CD8-positive, alpha-beta memory T cell (primary cell): ENCODE measurements at regions not wholly inside any gene's neighbourhood (a gene's known extent, or its start where the extent isn't known, plus 50 kb on each side); places are given as distances from the start of the nearest gene placed in this dataset.
"Not testable (repeated sequence)": the region's sequence is repeated elsewhere in the genome, so short reads cannot be mapped to it uniquely, and the experiment has no call there.

ENCODE experiments used
- CTCF ChIA-PET: fragments of 350-600 bp; sonication (Branson Sonifier 250); formaldehyde crosslinking; loops from one replicate; lab custom pipeline; 2021; ENCODE audit warnings: antibody characterized with exemption; lab: Charles Lee
- POLR2A ChIA-PET: fragments of 350-600 bp; sonication (Branson Sonifier 250); formaldehyde crosslinking; loops from one replicate; lab custom pipeline; 2021; ENCODE audit warnings: antibody characterized with exemption; lab: Charles Lee
- DNase-seq, 5 donors: peaks; one replicate each; pipeline versions ENCODE4 v3.0.0 to v3.0.0-alpha.2; 2020 to 2022; ENCODE audit warnings: mixed read lengths in 1 of 5
- H3K27ac ChIP-seq: one replicate; pipeline ENCODE4 v1.7.0; 2013; ENCODE audit warnings: low read depth, mild to moderate bottlenecking, low read length, moderate library complexity
- H3K27me3 ChIP-seq: 2 replicates; pipeline ENCODE4 v1.7.0; 2013; ENCODE audit warnings: low read length, mild to moderate bottlenecking; ENCODE audit not compliant: insufficient read depth, poor library complexity, severe bottlenecking
- H3K36me3 ChIP-seq: 2 replicates; pipeline ENCODE4 v1.7.0; 2013; ENCODE audit warnings: mild to moderate bottlenecking, low read length, moderate library complexity; ENCODE audit not compliant: insufficient read depth
- H3K4me1 ChIP-seq: 2 replicates; pipeline ENCODE4 v1.7.0; 2013; ENCODE audit warnings: mild to moderate bottlenecking, low read length, moderate library complexity; ENCODE audit not compliant: insufficient read depth
- H3K4me3 ChIP-seq: 2 replicates; pipeline ENCODE4 v1.7.0; 2013; ENCODE audit warnings: mild to moderate bottlenecking, low read length
- H3K9me3 ChIP-seq: 2 replicates; pipeline ENCODE4 v1.7.0; 2013; ENCODE audit warnings: mild to moderate bottlenecking, low read length
- H3K27ac Mint-ChIP-seq, 8 donors: one replicate each; pipeline ENCODE4 v1.8.0; 2020 to 2021; ENCODE audit warnings: mixed read lengths in 8 of 8, mild to moderate bottlenecking in 6 of 8, inconsistent platforms in 3 of 8, moderate library complexity in 3 of 8
- H3K27me3 Mint-ChIP-seq, 2 donors: one replicate each; pipeline ENCODE4 v1.8.0; 2020 to 2021; ENCODE audit warnings: mixed read lengths in 2 of 2, mild to moderate bottlenecking in 1 of 2, moderate library complexity in 1 of 2
- H3K36me3 Mint-ChIP-seq, 3 donors: one replicate each; pipeline ENCODE4 v1.8.0; 2020 to 2021; ENCODE audit warnings: mixed read lengths in 3 of 3, inconsistent platforms in 1 of 3, mild to moderate bottlenecking in 1 of 3
- H3K4me1 Mint-ChIP-seq, 3 donors: one replicate each; pipeline ENCODE4 v1.8.0; 2020 to 2021; ENCODE audit warnings: mixed read lengths in 3 of 3, inconsistent platforms in 1 of 3, mild to moderate bottlenecking in 1 of 3
- H3K4me3 Mint-ChIP-seq, 7 donors: one replicate each; pipeline ENCODE4 v1.8.0; 2020 to 2021; ENCODE audit warnings: mixed read lengths in 7 of 7, mild to moderate bottlenecking in 6 of 7, moderate library complexity in 4 of 7, inconsistent platforms in 2 of 7
- H3K9me3 Mint-ChIP-seq, 5 donors: one replicate each; pipeline ENCODE4 v1.8.0; 2020 to 2022; ENCODE audit warnings: mixed read lengths in 5 of 5, mild to moderate bottlenecking in 3 of 5, moderate library complexity in 2 of 5, inconsistent platforms in 1 of 5

DNA sequence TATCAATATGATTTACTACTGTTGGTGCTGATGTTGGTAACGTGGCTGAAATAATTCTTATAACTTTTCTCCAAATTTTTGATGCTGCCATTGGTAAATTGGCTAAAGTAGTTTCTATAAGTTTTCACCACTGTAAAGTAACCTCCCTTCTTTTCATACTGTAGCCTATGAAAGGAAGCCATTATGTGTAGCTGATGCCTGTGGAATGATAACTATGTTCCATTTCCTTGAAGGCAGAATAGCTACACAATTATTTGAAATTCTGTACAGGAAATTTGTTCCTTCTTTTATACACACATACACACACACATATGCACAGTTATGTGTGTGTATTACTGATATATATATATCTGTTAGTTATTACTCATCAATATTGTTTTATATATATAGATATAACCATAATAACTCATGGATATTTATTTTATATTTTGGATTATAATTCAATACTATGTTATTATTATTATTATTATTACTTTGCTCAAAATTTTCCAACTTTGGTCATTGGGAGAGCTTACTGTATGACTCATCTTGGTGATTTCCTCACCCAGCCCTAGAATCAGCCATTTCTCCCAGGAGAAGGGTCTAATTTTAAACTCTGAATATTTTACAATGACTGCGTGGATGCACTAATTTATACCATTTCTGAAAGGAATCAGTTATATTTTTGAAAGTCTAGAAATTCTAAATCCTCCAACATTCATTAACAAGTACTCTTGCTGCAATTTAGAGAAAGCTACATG lies 1677.7 kb downstream of the SUCLG1 start:
- Mint-ChIP-seq H3K36me3 (no peaks in the 10 kb centered on the region), H3K27ac (no peak overlapping the region), H3K9me3 (peaks cover 0 to 35% (median 4%) of the 10 kb centered on the region in 5 donors), H3K4me1 (no peaks in the 10 kb centered on the region), H3K4me3 (no peak overlapping the region), H3K27me3 (no peaks in the 10 kb centered on the region)
- no peaks in the 10 kb centered on the region for H3K36me3 ChIP-seq
- no peak overlapping the region for H3K4me3 ChIP-seq
- ChIA-PET CTCF (no interaction called here), POLR2A (no interaction called here)
- H3K9me3 ChIP-seq: no peaks in the 10 kb centered on the region
- H3K27ac ChIP-seq: no peak overlapping the region
- H3K27me3 ChIP-seq: no peaks in the 10 kb centered on the region
- no peaks in the 10 kb centered on the region for H3K4me1 ChIP-seq
- DNase-seq: no peak

DNA sequence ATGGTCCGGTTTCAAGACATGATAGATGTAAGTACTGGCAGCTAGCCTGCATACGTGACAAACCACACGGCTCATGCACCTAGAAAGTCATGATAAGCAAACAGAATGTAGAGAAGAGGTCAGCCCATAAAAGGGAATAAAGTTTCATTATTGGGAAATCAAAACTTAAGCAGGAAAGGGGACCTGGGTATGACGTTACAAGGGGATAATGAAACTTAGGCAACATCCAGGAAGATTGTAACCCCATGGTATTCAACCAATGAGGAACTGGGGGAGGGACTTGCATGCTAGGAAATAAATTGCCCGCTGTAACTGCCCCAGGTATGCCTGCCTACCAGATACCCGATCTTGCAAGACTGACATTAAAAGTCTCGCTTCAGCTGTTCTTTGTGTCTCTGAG lies 1679.0 kb downstream of the SUCLG1 start:
- ChIA-PET POLR2A (no interaction called here), CTCF (no interaction called here)
- H3K4me3 ChIP-seq: no peak overlapping the region
- H3K27me3 Mint-ChIP-seq: no peaks in the 10 kb centered on the region
- H3K27ac Mint-ChIP-seq: no peak overlapping the region
- no peaks in the 10 kb centered on the region for H3K36me3 Mint-ChIP-seq
- peaks cover 2 to 34% (median 5%) of the 10 kb centered on the region in 5 donors for H3K9me3 Mint-ChIP-seq
- no peak for DNase-seq
- H3K27ac ChIP-seq: no peak overlapping the region
- no peaks in the 10 kb centered on the region for H3K4me1 Mint-ChIP-seq
- no peak overlapping the region for H3K4me3 Mint-ChIP-seq
- no peaks in the 10 kb centered on the region for H3K4me1 ChIP-seq
- no peaks in the 10 kb centered on the region for H3K27me3 ChIP-seq
- no peaks in the 10 kb centered on the region for H3K36me3 ChIP-seq
- no peaks in the 10 kb centered on the region for H3K9me3 ChIP-seq

- H3K27ac ChIP-seq: no peak overlapping the region
- DNase-seq: no peak
- no peaks in the 10 kb centered on the region for H3K9me3 ChIP-seq
- POLR2A ChIA-PET: no interaction called here
- H3K27me3 Mint-ChIP-seq: no peaks in the 10 kb centered on the region
- peaks cover 8 to 43% (median 28%) of the 10 kb centered on the region in 5 donors for H3K9me3 Mint-ChIP-seq
- H3K4me1 Mint-ChIP-seq: no peaks in the 10 kb centered on the region
- H3K4me3 ChIP-seq: no peak overlapping the region
- no peaks in the 10 kb centered on the region for H3K36me3 Mint-ChIP-seq
- no peaks in the 10 kb centered on the region for H3K4me1 ChIP-seq
- no peak overlapping the region for H3K4me3 Mint-ChIP-seq
- CTCF ChIA-PET: no interaction called here
- H3K36me3 ChIP-seq: no peaks in the 10 kb centered on the region
- no peaks in the 10 kb centered on the region for H3K27me3 ChIP-seq
- H3K27ac Mint-ChIP-seq: no peak overlapping the region
These were observed 1706.7 kb downstream of the SUCLG1 start for GRCh38 chr2:82752396-82752795.

DNA sequence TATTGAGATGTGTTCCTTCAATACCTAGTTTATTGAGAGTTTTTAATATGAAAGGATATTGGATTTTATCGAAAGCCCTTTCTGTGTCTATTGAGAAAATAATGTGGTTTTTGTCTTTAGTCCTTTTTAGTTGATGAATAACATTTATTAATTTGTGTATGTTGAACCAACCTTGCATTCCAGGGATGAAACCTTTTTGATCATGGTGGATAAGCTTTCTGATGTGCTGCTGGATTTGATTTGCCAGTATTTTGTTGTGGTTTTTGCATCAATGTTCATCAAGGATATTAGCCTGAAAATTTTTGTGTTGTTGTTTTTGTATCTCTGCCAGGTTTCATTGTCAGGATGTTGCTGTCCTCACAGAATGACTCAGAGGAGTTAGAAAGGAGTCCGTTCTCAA lies 1710.4 kb downstream of the SUCLG1 start:
- Histone ChIP-seq H3K4me1 (no peaks in the 10 kb centered on the region), H3K36me3 (no peaks in the 10 kb centered on the region), H3K9me3 (no peaks in the 10 kb centered on the region), H3K27ac (no peak overlapping the region), H3K4me3 (no peak overlapping the region), H3K27me3 (no peaks in the 10 kb centered on the region)
- Mint-ChIP-seq H3K4me3 (no peak overlapping the region), H3K4me1 (no peaks in the 10 kb centered on the region), H3K36me3 (no peaks in the 10 kb centered on the region), H3K27ac (no peak overlapping the region), H3K27me3 (no peaks in the 10 kb centered on the region), H3K9me3 (peaks cover 9 to 39% (median 28%) of the 10 kb centered on the region in 5 donors)
- DNase-seq: no peak
- ChIA-PET CTCF (no interaction called here), POLR2A (no interaction called here)

- H3K27me3 ChIP-seq: no peaks in the 10 kb centered on the region
- H3K9me3 Mint-ChIP-seq: peaks cover 1 to 32% (median 7%) of the 10 kb centered on the region in 5 donors
- H3K27ac Mint-ChIP-seq: no peak overlapping the region
- no peaks in the 10 kb centered on the region for H3K4me1 ChIP-seq
- ChIA-PET CTCF (no interaction called here), POLR2A (no interaction called here)
- no peaks in the 10 kb centered on the region for H3K36me3 Mint-ChIP-seq
- H3K27me3 Mint-ChIP-seq: no peaks in the 10 kb centered on the region
- no peaks in the 10 kb centered on the region for H3K4me1 Mint-ChIP-seq
- no peak for DNase-seq
- no peaks in the 10 kb centered on the region for H3K36me3 ChIP-seq
- H3K27ac ChIP-seq: no peak overlapping the region
- no peak overlapping the region for H3K4me3 ChIP-seq
- H3K9me3 ChIP-seq: no peaks in the 10 kb centered on the region
- no peak overlapping the region for H3K4me3 Mint-ChIP-seq
These were observed 1718.6 kb downstream of the SUCLG1 start for GRCh38 chr2:82740527-82740926.

GRCh38 chr2:82737965-82738364 lies 1721.1 kb downstream of the SUCLG1 start:
- H3K4me3 Mint-ChIP-seq, H3K27ac ChIP-seq, H3K4me1 Mint-ChIP-seq, H3K36me3 ChIP-seq, H3K4me1 ChIP-seq, H3K27me3 Mint-ChIP-seq, POLR2A ChIA-PET, DNase-seq, H3K36me3 Mint-ChIP-seq, H3K9me3 ChIP-seq, H3K4me3 ChIP-seq, CTCF ChIA-PET, H3K27me3 ChIP-seq, H3K27ac Mint-ChIP-seq: not testable (repeated sequence)
- peaks cover 3 to 33% (median 7%) of the 10 kb centered on the region in 5 donors for H3K9me3 Mint-ChIP-seq

- no peaks in the 10 kb centered on the region for H3K4me1 Mint-ChIP-seq
- no peaks in the 10 kb centered on the region for H3K27me3 Mint-ChIP-seq
- DNase-seq: no peak
- no peaks in the 10 kb centered on the region for H3K9me3 ChIP-seq
- no peak overlapping the region for H3K27ac ChIP-seq
- H3K36me3 ChIP-seq: no peaks in the 10 kb centered on the region
- H3K9me3 Mint-ChIP-seq: peaks cover 6 to 46% (median 11%) of the 10 kb centered on the region in 5 donors
- H3K36me3 Mint-ChIP-seq: no peaks in the 10 kb centered on the region
- ChIA-PET CTCF (no interaction called here), POLR2A (no interaction called here)
- no peaks in the 10 kb centered on the region for H3K27me3 ChIP-seq
- H3K4me3 ChIP-seq: no peak overlapping the region
- no peaks in the 10 kb centered on the region for H3K4me1 ChIP-seq
- H3K27ac Mint-ChIP-seq: no peak overlapping the region
- H3K4me3 Mint-ChIP-seq: no peak overlapping the region
These were observed 1723.7 kb downstream of the SUCLG1 start for GRCh38 chr2:82735336-82735735.

DNA sequence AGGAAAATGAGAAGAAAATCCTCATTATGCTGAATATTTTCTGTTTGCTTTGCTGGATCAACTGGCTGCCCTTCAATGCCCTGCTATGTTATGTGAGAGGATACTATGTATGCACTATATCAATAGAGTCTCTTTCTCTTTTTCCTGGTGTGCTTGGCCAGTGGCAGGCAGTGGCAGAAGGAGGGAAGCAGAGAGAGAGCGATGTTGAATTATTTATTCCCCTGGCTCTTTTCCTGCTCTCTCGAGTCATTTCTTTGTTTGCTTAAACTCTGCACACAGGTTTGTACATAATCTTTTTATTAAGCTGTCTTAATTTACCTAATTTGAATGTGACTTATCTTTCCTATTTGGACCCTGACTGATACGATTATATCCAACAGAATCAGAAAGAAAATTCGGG lies 1727.3 kb downstream of the SUCLG1 start:
- no peak overlapping the region for H3K4me3 ChIP-seq
- no peaks in the 10 kb centered on the region for H3K27me3 ChIP-seq
- H3K4me1 ChIP-seq: no peaks in the 10 kb centered on the region
- DNase-seq: no peak
- ChIA-PET CTCF (no interaction called here), POLR2A (no interaction called here)
- H3K27me3 Mint-ChIP-seq: no peaks in the 10 kb centered on the region
- peaks cover 10 to 48% (median 16%) of the 10 kb centered on the region in 5 donors for H3K9me3 Mint-ChIP-seq
- no peak overlapping the region for H3K4me3 Mint-ChIP-seq
- no peaks in the 10 kb centered on the region for H3K36me3 ChIP-seq
- H3K9me3 ChIP-seq: no peaks in the 10 kb centered on the region
- no peaks in the 10 kb centered on the region for H3K4me1 Mint-ChIP-seq
- H3K27ac ChIP-seq: no peak overlapping the region
- H3K27ac Mint-ChIP-seq: no peak overlapping the region
- H3K36me3 Mint-ChIP-seq: no peaks in the 10 kb centered on the region
